ENCODE measurements at regions not wholly inside any gene's neighbourhood (a gene's known extent, or its start where the extent isn't known, plus 50 kb on each side); places are given as distances from the start of the nearest gene placed in this dataset.

DNA sequence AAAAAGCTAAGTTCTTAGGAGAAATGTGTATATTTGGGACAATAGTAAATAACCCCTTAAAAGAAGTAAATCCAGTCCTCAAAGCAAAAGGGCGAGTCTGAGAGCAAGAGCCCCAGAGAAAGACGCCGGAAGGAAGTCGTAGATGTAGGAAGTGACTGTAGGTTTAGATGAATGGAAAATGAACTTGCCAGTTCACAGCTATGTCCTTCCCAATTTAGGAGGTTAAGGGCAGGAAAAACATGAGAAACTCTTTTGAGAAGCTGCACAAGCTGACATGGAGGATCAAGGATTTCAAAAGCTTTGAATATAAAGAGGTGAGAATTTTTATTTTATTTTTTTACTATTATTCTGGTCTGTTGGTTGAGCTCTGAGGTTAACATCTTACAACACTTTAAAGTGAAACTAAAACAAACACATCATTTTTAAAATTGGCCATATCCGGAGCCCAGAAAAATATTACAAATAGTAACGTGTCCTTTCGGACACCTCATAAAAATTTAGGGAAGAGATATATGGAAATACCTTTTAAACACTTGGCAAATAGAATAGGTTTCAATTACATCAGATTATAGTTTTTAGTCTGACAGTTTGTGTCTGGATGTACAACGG, 1178.6 kb downstream of the MRPL39 start:
- Histone ChIP-seq H2AFZ (replicated peaks; ENCODE audit: low read length, poor library complexity) (no peak overlapping the region), H3K27ac (ENCODE audit: insufficient read depth, low read length) (no peak overlapping the region), H4K8ac (ENCODE audit: low read depth in 2 of 2, low read length in 2 of 2) (no peak overlapping the region), H3K9ac (ENCODE audit: low read depth, low read length) (no peak overlapping the region), H3K4me1 (ENCODE audit: control insufficient read depth, insufficient read depth, low read length) (no peaks in the 10 kb centered on the region), H3K36me3 (ENCODE audit: control insufficient read depth, insufficient read depth, low read length) (no peaks in the 10 kb centered on the region), H2BK20ac (ENCODE audit: low read depth, low read length) (no peak overlapping the region), H3K23ac (ENCODE audit: low read depth, low read length) (no peak overlapping the region), H3K4me3 (ENCODE audit: insufficient read depth, low read depth, low read length) (no peak overlapping the region), H3K14ac (replicated peaks; ENCODE audit: low read depth, low read length) (no peak overlapping the region), H3K27me3 (ENCODE audit: control insufficient read depth, insufficient read depth, low read length) (no peaks in the 10 kb centered on the region), H2AK5ac (ENCODE audit: low read depth, low read length) (no peak overlapping the region), H2BK15ac (ENCODE audit: low read depth, low read length) (no peak overlapping the region), H3K4ac (ENCODE audit: low read depth, low read length) (no peak overlapping the region), H2BK5ac (ENCODE audit: low read depth, low read length, poor library complexity, severe bottlenecking) (no peak overlapping the region), H2BK120ac (ENCODE audit: low read depth, low read length) (no peak overlapping the region), H3K56ac (ENCODE audit: extremely low read depth, insufficient read depth, low read length) (no peak overlapping the region), H2AK9ac (replicated peaks; ENCODE audit: low read depth, low read length, poor library complexity) (no peak overlapping the region), H4K20me1 (ENCODE audit: insufficient read depth, low read length) (no peaks in the 10 kb centered on the region), H4K91ac (ENCODE audit: insufficient read depth, low read depth, low read length) (no peak overlapping the region), H3K9me3 (ENCODE audit: control insufficient read depth, insufficient read depth, low read length) (no peaks in the 10 kb centered on the region), H4K5ac (ENCODE audit: low read depth, low read length) (no peak overlapping the region), H3K9me1 (ENCODE audit: insufficient read depth, low read length) (no peaks in the 10 kb centered on the region), H3K4me2 (ENCODE audit: low read depth, low read length) (peak overlapping the region; percentile 5; the same call in 1 of the 2 replicates), H3K18ac (ENCODE audit: low read depth, low read length) (no peak overlapping the region), H3K79me1 (ENCODE audit: low read depth in 1 of 2, low read length in 2 of 2) (no peaks in the 10 kb centered on the region)
- dilution Hi-C loops (cut with HindIII; ENCODE audit: low sequenced_read_pairs, unreplicated experiment) (no loop called here), in situ Hi-C loops (cut with MboI; ENCODE audit: low sequenced_read_pairs) (no loop called here), intact Hi-C loops (cut with micrococcal nuclease) (no loop called here)
- DNase-seq (no peak), ATAC-seq (ENCODE audit: low read depth) (no peak)
- ChIA-PET CTCF (no interaction called here), POLR2A (ENCODE audit: unreplicated experiment) (no interaction called here)
- no TSS peak for BruUV-seq (replicated peaks)
- TF ChIP-seq POLR2A (IDR thresholded peaks at IDR 0.05; ENCODE audit: low read depth, low read length) (no peak), MAFK (IDR thresholded peaks at IDR 0.05; ENCODE audit: low read depth, low read length) (no peak), RAD21 (IDR thresholded peaks at IDR 0.05; ENCODE audit: low read length) (no peak)
- TF ChIP-seq, protein P1, sequence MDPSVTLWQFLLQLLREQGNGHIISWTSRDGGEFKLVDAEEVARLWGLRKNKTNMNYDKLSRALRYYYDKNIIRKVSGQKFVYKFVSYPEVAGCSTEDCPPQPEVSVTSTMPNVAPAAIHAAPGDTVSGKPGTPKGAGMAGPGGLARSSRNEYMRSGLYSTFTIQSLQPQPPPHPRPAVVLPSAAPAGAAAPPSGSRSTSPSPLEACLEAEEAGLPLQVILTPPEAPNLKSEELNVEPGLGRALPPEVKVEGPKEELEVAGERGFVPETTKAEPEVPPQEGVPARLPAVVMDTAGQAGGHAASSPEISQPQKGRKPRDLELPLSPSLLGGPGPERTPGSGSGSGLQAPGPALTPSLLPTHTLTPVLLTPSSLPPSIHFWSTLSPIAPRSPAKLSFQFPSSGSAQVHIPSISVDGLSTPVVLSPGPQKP (IDR thresholded peaks at IDR 0.05; ENCODE audit: borderline replicate concordance, low read depth, low read length), result no peak
- TF ChIP-seq, protein P2, sequence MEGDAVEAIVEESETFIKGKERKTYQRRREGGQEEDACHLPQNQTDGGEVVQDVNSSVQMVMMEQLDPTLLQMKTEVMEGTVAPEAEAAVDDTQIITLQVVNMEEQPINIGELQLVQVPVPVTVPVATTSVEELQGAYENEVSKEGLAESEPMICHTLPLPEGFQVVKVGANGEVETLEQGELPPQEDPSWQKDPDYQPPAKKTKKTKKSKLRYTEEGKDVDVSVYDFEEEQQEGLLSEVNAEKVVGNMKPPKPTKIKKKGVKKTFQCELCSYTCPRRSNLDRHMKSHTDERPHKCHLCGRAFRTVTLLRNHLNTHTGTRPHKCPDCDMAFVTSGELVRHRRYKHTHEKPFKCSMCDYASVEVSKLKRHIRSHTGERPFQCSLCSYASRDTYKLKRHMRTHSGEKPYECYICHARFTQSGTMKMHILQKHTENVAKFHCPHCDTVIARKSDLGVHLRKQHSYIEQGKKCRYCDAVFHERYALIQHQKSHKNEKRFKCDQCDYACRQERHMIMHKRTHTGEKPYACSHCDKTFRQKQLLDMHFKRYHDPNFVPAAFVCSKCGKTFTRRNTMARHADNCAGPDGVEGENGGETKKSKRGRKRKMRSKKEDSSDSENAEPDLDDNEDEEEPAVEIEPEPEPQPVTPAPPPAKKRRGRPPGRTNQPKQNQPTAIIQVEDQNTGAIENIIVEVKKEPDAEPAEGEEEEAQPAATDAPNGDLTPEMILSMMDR (conservative IDR thresholded peaks at IDR 0.05; ENCODE audit: low read depth, low read length), result no peak
- no CpG with 5 or more reads among the region's 8 CpGs for WGBS, 2 experiments (ENCODE audit: extremely low coverage in 2 of 2, insufficient read length in 1 of 2)

All from IMR-90 (cell line).